ENCODE measurements at regions not wholly inside any gene's neighbourhood (a gene's known extent, or its start where the extent isn't known, plus 50 kb on each side); places are given as distances from the start of the nearest gene placed in this dataset.

DNA sequence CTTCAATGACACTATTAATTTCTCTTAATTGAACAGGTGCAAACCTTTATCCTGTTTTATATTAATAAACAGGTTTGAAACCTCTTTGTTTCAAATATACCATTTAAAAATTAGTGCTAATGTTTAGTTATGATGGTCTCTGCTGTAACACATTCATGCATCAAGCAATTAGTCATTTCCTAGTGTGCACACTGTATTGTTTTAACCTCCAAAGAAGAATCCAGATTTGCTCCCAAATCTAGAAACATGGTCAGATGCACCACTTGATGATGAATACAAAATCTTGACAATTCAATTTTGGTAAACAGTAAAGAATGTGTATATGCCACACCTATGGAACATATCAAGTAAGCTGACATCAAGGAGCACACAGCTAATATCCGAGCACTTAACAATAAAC is 157.1 kb downstream of the TRIML1 start:
- TF ChIP-seq CTCF (IDR thresholded peaks at IDR 0.05), result no peak
- TF ChIP-seq POLR2AphosphoS5 (IDR thresholded peaks at IDR 0.05), result no peak
- no peak for TF ChIP-seq POLR2A (IDR thresholded peaks at IDR 0.05; ENCODE audit: low read depth)
- TF ChIP-seq EP300 (IDR thresholded peaks at IDR 0.05), result no peak
- intact Hi-C loops (cut with DNase I), result no loop called here
- Histone ChIP-seq H3K27me3 (no peaks in the 10 kb centered on the region), H3K36me3 (no peaks in the 10 kb centered on the region), H3K4me1 (no peaks in the 10 kb centered on the region), H3K4me3 (no peak overlapping the region), H3K9me3 (peaks cover 0 to 9% (median 2%) of the 10 kb centered on the region in 4 donors), H3K27ac (replicated peaks in 1 of 4) (no peak overlapping the region)
- WGBS, result 79% methylated on average over 1 of the region's 1 CpG
- DNase-seq (ENCODE audit: extremely low spot score), result no peak

DNA sequence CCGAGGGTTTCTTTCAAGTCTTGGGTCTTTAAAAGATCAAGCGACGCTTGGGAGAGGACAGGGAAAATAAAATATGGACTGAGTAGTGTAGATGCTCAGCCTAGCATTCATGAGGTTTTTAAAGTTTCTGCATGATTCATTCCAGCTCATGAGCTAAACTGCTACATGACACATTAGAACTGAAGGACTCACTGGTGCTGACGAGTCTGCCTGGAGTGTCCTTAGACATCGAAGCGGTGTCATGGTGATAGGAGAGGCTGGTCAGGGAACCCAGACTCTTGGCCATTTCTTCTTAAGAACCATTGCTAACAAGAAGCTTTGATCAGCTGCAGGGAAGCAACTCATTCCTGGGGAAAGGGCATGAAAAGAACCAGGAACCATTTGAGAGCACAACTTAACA is 158.6 kb downstream of the TRIML1 start:
- H3K4me1 ChIP-seq, result no peaks in the 10 kb centered on the region
- 88% methylated on average over 6 of the region's 6 CpGs for WGBS
- H3K36me3 ChIP-seq, result no peaks in the 10 kb centered on the region
- H3K9me3 ChIP-seq, result peaks cover 0 to 10% (median 2%) of the 10 kb centered on the region in 4 donors
- intact Hi-C loops (cut with DNase I), result no loop called here
- H3K4me3 ChIP-seq, result no peak overlapping the region
- TF ChIP-seq POLR2AphosphoS5 (IDR thresholded peaks at IDR 0.05), result no peak
- no peak for TF ChIP-seq POLR2A (IDR thresholded peaks at IDR 0.05; ENCODE audit: low read depth)
- no peak for TF ChIP-seq CTCF (IDR thresholded peaks at IDR 0.05)
- TF ChIP-seq EP300 (IDR thresholded peaks at IDR 0.05), result no peak
- no peaks in the 10 kb centered on the region for H3K27me3 ChIP-seq
- H3K27ac ChIP-seq (replicated peaks in 1 of 4), result no peak overlapping the region
- no peak for DNase-seq (ENCODE audit: extremely low spot score)

GRCh38 chr4:188299161-188299560 is 159.9 kb downstream of the TRIML1 start:
- TF ChIP-seq POLR2A (IDR thresholded peaks at IDR 0.05; ENCODE audit: low read depth), result no peak
- TF ChIP-seq POLR2AphosphoS5 (IDR thresholded peaks at IDR 0.05), result no peak
- TF ChIP-seq EP300 (IDR thresholded peaks at IDR 0.05), result no peak
- TF ChIP-seq CTCF (IDR thresholded peaks at IDR 0.05), result no peak
- Histone ChIP-seq H3K27me3 (no peaks in the 10 kb centered on the region), H3K36me3 (no peaks in the 10 kb centered on the region), H3K27ac (replicated peaks in 1 of 4) (no peak overlapping the region), H3K4me1 (no peaks in the 10 kb centered on the region), H3K9me3 (peaks cover 0 to 10% (median 2%) of the 10 kb centered on the region in 4 donors), H3K4me3 (no peak overlapping the region)
- 39% methylated on average over 5 of the region's 7 CpGs for WGBS
- DNase-seq (ENCODE audit: extremely low spot score), result no peak
- intact Hi-C loops (cut with DNase I), result no loop called here

DNA sequence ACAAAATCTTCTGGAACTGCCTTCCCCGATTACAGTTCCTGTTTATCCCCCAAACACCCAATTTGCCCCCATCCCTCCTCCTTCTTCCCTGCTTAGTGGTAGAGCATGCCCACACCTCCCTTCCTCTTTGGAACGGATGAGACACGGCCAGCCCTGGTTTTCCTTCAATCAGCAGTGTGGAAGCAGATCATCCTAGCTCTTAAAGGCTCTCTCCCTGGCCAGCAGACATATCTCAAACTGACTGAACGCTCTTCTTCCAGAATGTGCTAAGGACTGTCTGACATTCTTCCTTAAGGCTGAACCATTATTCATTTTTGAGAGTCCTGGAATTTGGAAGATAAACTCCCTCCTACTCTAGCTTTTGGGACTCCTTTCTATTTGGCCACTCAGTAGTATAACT is 161.1 kb downstream of the TRIML1 start:
- H3K36me3 ChIP-seq, result no peaks in the 10 kb centered on the region
- no peak overlapping the region for H3K4me3 ChIP-seq
- WGBS, result 52% methylated on average over 4 of the region's 4 CpGs
- peaks cover 0 to 10% (median 2%) of the 10 kb centered on the region in 4 donors for H3K9me3 ChIP-seq
- H3K27ac ChIP-seq (replicated peaks in 1 of 4), result no peak overlapping the region
- intact Hi-C loops (cut with DNase I), result no loop called here
- no peaks in the 10 kb centered on the region for H3K4me1 ChIP-seq
- TF ChIP-seq POLR2A (IDR thresholded peaks at IDR 0.05; ENCODE audit: low read depth) (no peak), POLR2AphosphoS5 (IDR thresholded peaks at IDR 0.05) (no peak), CTCF (IDR thresholded peaks at IDR 0.05) (no peak), EP300 (IDR thresholded peaks at IDR 0.05) (no peak)
- H3K27me3 ChIP-seq, result no peaks in the 10 kb centered on the region
- DNase-seq (ENCODE audit: extremely low spot score), result no peak

GRCh38 chr4:188305690-188306089 is 166.4 kb downstream of the TRIML1 start:
- whole genome bisulfite sequencing, result 75% methylated on average over 2 of the region's 2 CpGs
- Histone ChIP-seq H3K27me3 (no peaks in the 10 kb centered on the region), H3K9me3 (peaks cover 0 to 7% (median under 1%) of the 10 kb centered on the region in 4 donors), H3K27ac (replicated peaks in 1 of 4) (no peak overlapping the region), H3K4me1 (no peaks in the 10 kb centered on the region), H3K4me3 (no peak overlapping the region), H3K36me3 (no peaks in the 10 kb centered on the region)
- TF ChIP-seq CTCF (IDR thresholded peaks at IDR 0.05) (no peak), POLR2AphosphoS5 (IDR thresholded peaks at IDR 0.05) (no peak), EP300 (IDR thresholded peaks at IDR 0.05) (no peak), POLR2A (IDR thresholded peaks at IDR 0.05; ENCODE audit: low read depth) (no peak)
- DNase-seq (ENCODE audit: extremely low spot score), result no peak
- intact Hi-C loops (cut with DNase I), result no loop called here
